SK-N-SH (cell line): ENCODE measurements at regions not wholly inside any gene's neighbourhood (a gene's known extent, or its start where the extent isn't known, plus 50 kb on each side); places are given as distances from the start of the nearest gene placed in this dataset.

Source experiments
- CTCF ChIA-PET: fragments of 300-600, 350-600 bp; formaldehyde crosslinking; extraction: SDS; loops from one replicate; lab custom pipeline; 2021; lab: Yijun Ruan, JAX
- POLR2A ChIA-PET: fragments of 350-600 bp; sonication (Branson Sonifier 250); formaldehyde crosslinking; extraction: SDS; loops from one replicate; lab custom pipeline; 2020; ENCODE audit warnings: antibody characterized with exemption, inconsistent platforms; lab: Yijun Ruan, JAX
- DNase-seq: peaks from one replicate; pipeline ENCODE4 v3.0.0; 2012
- H2AFZ ChIP-seq: fragments of 200-600 bp; sonication (generic); 2 replicates; pipeline ENCODE4 v1.8.1; 2016; ENCODE audit warnings: antibody characterized with exemption, mild to moderate bottlenecking, low read depth
- H3F3A ChIP-seq: fragments of 200-600 bp; sonication (generic); replicated peaks from 2 replicates; pipeline ENCODE3; 2016; ENCODE audit warnings: antibody characterized with exemption, mild to moderate bottlenecking; ENCODE audit not compliant: insufficient read depth
- H3K27ac ChIP-seq, 2 experiments: fragments of 200-500 bp in 1 of 2; fragments of 200-600 bp in 1 of 2; sonication (Bioruptor generic) in 1 of 2; sonication (generic), shearing (Covaris generic) in 1 of 2; 2 replicates each; pipeline versions ENCODE4 v1.5.1 to v1.6.1; 2014 to 2016; ENCODE audit warnings: low read depth in 2 of 2, inconsistent platforms in 1 of 2, low read length in 1 of 2, mild to moderate bottlenecking in 1 of 2, mixed read lengths in 1 of 2
- H3K27me3 ChIP-seq: fragments of 200-600 bp; sonication (generic), shearing (Covaris generic); 2 replicates; pipeline ENCODE4 v1.6.1; 2016; ENCODE audit warnings: mixed run types; ENCODE audit not compliant: insufficient read depth
- H3K36me3 ChIP-seq, 2 experiments: fragments of 200-500 bp in 1 of 2; fragments of 200-600 bp in 1 of 2; sonication (Bioruptor generic) in 1 of 2; sonication (generic) in 1 of 2; replicated peaks in 1 of 2; 2 replicates each; pipeline versions ENCODE3 to v1.5.1; 2014 to 2016; ENCODE audit warnings: low read length in 1 of 2, mild to moderate bottlenecking in 1 of 2; ENCODE audit not compliant: insufficient read depth in 2 of 2, control insufficient read depth in 1 of 2
- H3K4me1 ChIP-seq, 2 experiments: fragments of 200-500 bp in 1 of 2; fragments of 200-600 bp in 1 of 2; sonication (Bioruptor generic) in 1 of 2; sonication (generic), shearing (Covaris generic) in 1 of 2; 2 replicates each; pipeline versions ENCODE4 v1.5.1 to v1.6.1; 2014 to 2016; ENCODE audit warnings: low read depth in 1 of 2, low read length in 1 of 2, mixed run types in 1 of 2; ENCODE audit not compliant: insufficient read depth in 2 of 2, control insufficient read depth in 1 of 2
- H3K4me2 ChIP-seq: fragments of 200-600 bp; sonication (generic), shearing (Covaris generic); 2 replicates; pipeline ENCODE4 v1.6.1; 2017; ENCODE audit warnings: mixed run types
- H3K4me3 ChIP-seq, 2 experiments: fragments of 200-500 bp in 1 of 2; fragments of 200-600 bp in 1 of 2; sonication (Bioruptor generic) in 1 of 2; sonication (generic), shearing (Covaris generic) in 1 of 2; 2 replicates each; pipeline versions ENCODE4 v1.5.1 to v1.8.1; 2014 to 2016; ENCODE audit warnings: low read depth in 2 of 2, inconsistent platforms in 1 of 2, low read length in 1 of 2, mild to moderate bottlenecking in 1 of 2, mixed read lengths in 1 of 2, moderate library complexity in 1 of 2
- H3K79me2 ChIP-seq: fragments of 200-600 bp; sonication (generic); 2 replicates; pipeline ENCODE4 v1.8.1; 2017; ENCODE audit warnings: mild to moderate bottlenecking; ENCODE audit not compliant: insufficient read depth
- H3K9ac ChIP-seq: fragments of 200-600 bp; sonication (generic); 2 replicates; pipeline ENCODE4 v1.6.1; 2017; ENCODE audit warnings: mixed run types
- H3K9me2 ChIP-seq: fragments of 200-600 bp; sonication (generic); 2 replicates; pipeline ENCODE4 v1.6.1; 2017; ENCODE audit warnings: mixed run types
- H3K9me3 ChIP-seq: fragments of 200-600 bp; sonication (generic); 2 replicates; pipeline ENCODE4 v1.6.1; 2017; ENCODE audit warnings: mixed run types, mild to moderate bottlenecking, moderate library complexity
- H4K20me1 ChIP-seq: fragments of 200-600 bp; sonication (generic); 2 replicates; pipeline ENCODE4 v1.6.1; 2017; ENCODE audit warnings: mild to moderate bottlenecking, mixed run types; ENCODE audit not compliant: insufficient read depth
- CTCF ChIP-seq: fragments of 200-600 bp; sonication (generic); IDR thresholded peaks from 2 replicates; pipeline ENCODE4 v1.6.1; 2017; ENCODE audit warnings: antibody characterized with exemption, mild to moderate bottlenecking, moderate library complexity
- EP300 ChIP-seq, 2 experiments: IDR thresholded peaks; 2 replicates each; pipeline versions ENCODE4 v1.4.0 to v1.6.1; 2012; ENCODE audit warnings: borderline replicate concordance in 1 of 2, low read depth in 1 of 2, low read length in 1 of 2
- MAX ChIP-seq: IDR thresholded peaks from 2 replicates; pipeline ENCODE4 v1.4.0; 2012; ENCODE audit warnings: low read depth
- POLR2AphosphoS5 ChIP-seq: IDR thresholded peaks from 2 replicates; pipeline ENCODE4 v1.6.1; 2012; ENCODE audit warnings: low read depth, low read length
- RAD21 ChIP-seq: IDR thresholded peaks from 2 replicates; pipeline ENCODE4 v1.6.1; 2012; ENCODE audit warnings: mild to moderate bottlenecking, low read length
- REST ChIP-seq: IDR thresholded peaks from 2 replicates; pipeline ENCODE4 v1.6.1; 2012; ENCODE audit warnings: mild to moderate bottlenecking, low read depth, low read length, moderate library complexity
- RXRA ChIP-seq: IDR thresholded peaks from 2 replicates; pipeline ENCODE4 v1.4.0; 2012; ENCODE audit warnings: low read depth, mild to moderate bottlenecking, borderline replicate concordance
- SMC3 ChIP-seq: IDR thresholded peaks from 2 replicates; pipeline ENCODE4 v1.6.1; 2012; ENCODE audit warnings: low read depth, low read length, improper control_type of control experiment
- USF2 ChIP-seq: fragments of 150-350 bp; IDR thresholded peaks from 2 replicates; pipeline ENCODE4 v1.6.1; 2017; ENCODE audit warnings: antibody characterized with exemption, low read length, low read depth, borderline replicate concordance
- ZBTB33 ChIP-seq: IDR thresholded peaks from 2 replicates; pipeline ENCODE4 v1.4.0; 2012; ENCODE audit warnings: low read depth, borderline replicate concordance
- WGBS: methylation state at CpG from one replicate; pipeline ENCODE4 v1.1.6; 2017; ENCODE audit warnings: low lambda C conversion rate; 5-methylcytosine and 5-hydroxymethylcytosine counted together

- TF ChIP-seq MAX (no peak), USF2 (no peak), EP300 (IDR thresholded peaks at IDR 0.05; ENCODE audit: borderline replicate concordance in 1 of 2, low read depth in 1 of 2, low read length in 1 of 2) (no peak), POLR2AphosphoS5 (no peak), REST (no peak)
- TF ChIP-seq, all 33 proteins: peak for 0
Observed at GRCh38 chr6:24990944-24991809, 55.4 kb upstream of the RIPOR2 start (continued).

GRCh38 chr6:24991810-24992467 lies 56.2 kb upstream of the RIPOR2 start:
- WGBS: 76% methylated on average over 5 of the region's 5 CpGs
- POLR2A ChIA-PET: no interaction called here
- DNase-seq: peak; percentile 51

More at GRCh38 chr6:24991810-24992467, 56.2 kb upstream of the RIPOR2 start:
- Histone ChIP-seq H3K9ac (no peak overlapping the region), H3K27me3 (no peaks in the 10 kb centered on the region), H3K9me3 (peaks cover 6% of the 10 kb centered on the region), H3K4me3 (no peak overlapping the region; a peak in 1 of 4 replicates), H3K4me2 (no peak overlapping the region), H3K9me2 (no peaks in the 10 kb centered on the region), H2AFZ (no peak overlapping the region), H3K27ac (no peak overlapping the region), H3F3A (no peaks in the 10 kb centered on the region), H4K20me1 (no peaks in the 10 kb centered on the region), H3K4me1 (peaks cover 0 to 8% of the 10 kb centered on the region in 2 experiments; a peak in 1 of 4 replicates), H3K36me3 (no peaks in the 10 kb centered on the region), H3K79me2 (no peaks in the 10 kb centered on the region; the same call in 1 of the 2 replicates)
- no peak for TF ChIP-seq RXRA
- TF ChIP-seq RAD21: peak; percentile 71
- peak; percentile 77 for TF ChIP-seq SMC3
- TF ChIP-seq ZBTB33: no peak
- peak; percentile 66 for TF ChIP-seq CTCF
- no peak for TF ChIP-seq USF2
- CTCF ChIA-PET: interaction anchor here (0.6 to 3.7 kb wide), 48 partner anchors 10 to 469 kb away, joined by 3 to 60 read pairs (median 5); partner anchors contain the start of gene RIPOR2
